Kidney tubule cell (primary cell): ENCODE measurements at regions not wholly inside any gene's neighbourhood (a gene's known extent, or its start where the extent isn't known, plus 50 kb on each side); places are given as distances from the start of the nearest gene placed in this dataset.
A peak's percentile ranks its signal among the peaks of the same experiment; 100 is the strongest.
"Not testable (repeated sequence)": the region's sequence is repeated elsewhere in the genome, so short reads cannot be mapped to it uniquely, and the experiment has no call there.

ENCODE experiments used
- DNase-seq: peaks from one replicate; pipeline ENCODE4 v3.0.0-alpha.2; 2018; ENCODE audit warnings: low spot score

DNA sequence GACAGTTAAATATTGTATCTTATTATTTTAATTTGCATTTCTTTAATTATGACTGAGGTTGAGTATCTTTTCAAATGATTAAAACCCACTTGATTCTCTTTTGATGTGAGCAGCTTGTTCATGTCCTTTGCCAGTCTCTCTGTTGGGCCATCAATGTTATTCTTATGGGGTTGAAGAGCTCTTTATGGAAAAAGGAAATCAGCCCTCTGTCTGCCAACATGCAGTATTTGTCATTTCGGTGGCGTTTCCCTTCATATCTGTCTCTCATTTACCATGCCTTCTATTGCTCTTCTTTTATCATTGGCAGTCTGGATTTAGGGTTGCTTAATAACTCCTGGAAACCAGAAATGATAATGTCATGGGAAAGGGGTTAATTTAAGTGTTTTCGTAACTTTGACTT, 340.7 kb upstream of the DNAJC19 start:
- DNase-seq: no peak

DNA sequence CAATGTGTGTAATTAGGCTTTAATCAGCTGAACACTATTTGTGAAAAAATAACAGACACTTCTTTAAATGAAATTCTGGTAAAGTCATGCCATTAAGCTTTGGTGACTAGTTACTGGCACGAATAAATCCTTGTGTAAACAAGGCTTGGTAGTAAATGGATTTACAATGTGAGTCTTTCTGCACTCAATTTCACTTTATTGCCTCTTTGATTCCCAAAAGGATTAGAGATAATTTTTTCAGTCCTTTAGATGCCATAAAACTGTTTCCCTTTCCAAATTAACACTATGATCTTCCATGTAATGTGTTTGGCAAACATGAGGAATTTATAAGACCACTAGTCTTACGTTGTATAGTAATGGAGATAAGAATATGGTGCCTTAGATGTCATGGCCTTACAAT, 339.5 kb upstream of the DNAJC19 start:
- no peak for DNase-seq

- no peak for DNase-seq
These were observed 338.8 kb upstream of the DNAJC19 start for GRCh38 chr3:181328346-181328745.

DNA sequence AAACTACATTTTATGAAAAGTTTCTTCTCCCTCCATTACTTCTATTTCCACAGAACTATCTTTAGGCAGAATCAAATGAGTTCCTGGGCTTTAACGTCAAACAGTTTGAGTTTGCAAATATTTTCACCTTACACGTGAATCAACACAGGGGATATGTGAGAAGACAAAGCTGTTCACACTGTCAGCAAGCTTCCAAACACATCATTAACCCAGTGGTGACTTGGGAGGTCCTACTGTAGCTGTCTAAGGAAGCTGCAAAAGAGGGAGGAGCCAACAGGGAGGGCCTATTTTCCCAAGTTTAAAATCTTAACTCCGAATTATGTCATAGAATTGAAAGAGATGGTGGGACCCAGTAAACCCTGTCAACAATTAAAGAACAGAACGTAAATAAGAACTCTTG, 337.8 kb upstream of the DNAJC19 start:
- no peak for DNase-seq

GRCh38 chr3:181326637-181327223, 337.2 kb upstream of the DNAJC19 start:
- peak; percentile 37 for DNase-seq

DNA sequence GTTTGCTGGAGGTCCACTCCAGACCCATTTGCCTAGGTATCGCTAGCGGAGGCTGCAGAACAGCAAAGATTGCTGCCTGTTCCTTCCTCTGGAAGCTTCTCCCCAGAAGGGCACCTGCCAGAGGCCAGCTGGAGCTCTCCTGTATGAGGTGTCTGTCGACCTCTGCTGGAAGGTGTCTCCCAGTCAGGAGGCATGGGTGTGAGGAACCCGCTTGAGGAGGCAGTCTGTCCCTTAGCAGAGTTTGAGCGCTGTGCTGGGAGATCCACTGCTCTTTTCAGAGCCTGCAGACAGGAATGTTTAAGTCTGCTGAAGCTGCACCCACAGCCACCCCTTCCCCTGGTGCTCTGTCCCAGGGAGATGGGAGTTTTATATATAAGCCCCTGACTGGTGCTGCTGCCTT, 335.0 kb upstream of the DNAJC19 start:
- not testable (repeated sequence) for DNase-seq

DNA sequence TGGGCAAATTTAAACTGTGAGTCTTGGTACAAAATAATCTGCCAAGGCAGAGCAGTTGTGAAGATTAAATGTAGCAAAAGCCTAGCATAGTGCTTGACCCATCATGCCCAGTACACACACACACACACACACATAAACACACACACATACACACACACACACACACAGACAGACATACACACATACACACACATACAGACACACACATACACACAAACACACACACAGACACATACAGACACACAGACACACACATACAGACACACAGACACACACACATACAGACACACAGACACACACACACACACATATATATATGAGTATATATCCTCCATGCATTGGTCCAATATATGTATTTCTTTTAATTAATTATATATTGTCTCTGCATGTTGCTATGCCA, 328.8 kb upstream of the DNAJC19 start:
- no peak for DNase-seq

DNA sequence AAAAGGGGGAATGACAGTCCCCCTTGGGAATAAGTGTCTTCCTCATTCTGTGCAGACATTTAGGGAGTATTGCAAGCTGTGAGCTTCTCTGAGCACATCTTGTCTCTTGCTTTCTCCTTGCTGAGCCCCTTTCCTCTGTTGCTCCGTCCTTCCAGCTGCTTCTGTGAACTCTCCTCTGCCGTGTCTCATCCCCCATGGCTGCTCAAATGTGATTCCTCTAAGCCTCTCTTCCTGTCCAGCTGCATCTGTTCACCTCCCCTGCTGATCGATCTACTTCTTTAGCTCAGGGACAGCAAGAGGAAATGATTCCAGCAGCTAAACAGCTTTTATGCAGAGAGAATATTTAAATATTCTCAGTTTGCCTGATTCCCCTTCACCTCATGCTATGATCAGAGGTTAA, 328.0 kb upstream of the DNAJC19 start:
- DNase-seq: no peak

DNA sequence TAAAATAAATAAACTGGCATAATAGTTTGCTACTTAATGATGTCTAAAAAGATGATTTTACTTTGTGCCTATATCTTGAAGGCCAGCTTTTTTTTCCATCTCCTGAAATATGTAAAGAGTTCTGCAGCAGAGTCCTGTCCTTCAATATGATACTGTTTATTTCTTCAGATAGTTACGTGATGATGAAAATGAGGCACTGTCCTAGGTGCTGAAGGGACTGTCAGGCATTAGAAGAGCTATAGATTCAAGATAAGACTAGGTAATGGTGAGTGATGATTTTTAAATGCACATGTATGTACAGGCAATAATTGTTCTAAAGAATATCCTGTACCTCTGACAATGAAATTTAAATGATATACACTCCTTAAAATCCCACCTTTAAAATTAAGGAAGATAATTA, 326.9 kb upstream of the DNAJC19 start:
- DNase-seq: no peak

- no peak for DNase-seq
These were observed 323.8 kb upstream of the DNAJC19 start for GRCh38 chr3:181313335-181313734.

DNA sequence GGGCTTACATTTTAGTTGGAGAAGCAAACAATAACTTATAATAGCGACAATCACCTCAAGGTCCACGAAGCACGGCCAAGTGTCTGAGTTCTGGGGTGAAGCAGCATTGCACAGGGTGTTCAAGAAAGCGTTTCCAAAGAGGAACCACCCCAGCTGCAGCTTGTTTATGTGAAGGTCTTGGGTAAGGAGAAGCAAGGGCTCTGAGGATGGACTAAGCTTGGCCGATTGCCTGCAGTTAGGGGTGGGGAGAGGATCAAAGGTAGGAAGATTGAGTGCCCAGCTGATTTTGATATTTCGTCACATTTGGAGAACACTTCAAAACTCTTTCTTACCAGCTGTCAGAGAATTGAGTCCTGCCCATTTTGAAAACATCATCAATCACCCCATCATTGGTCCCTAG, 321.6 kb upstream of the DNAJC19 start:
- no peak for DNase-seq

DNA sequence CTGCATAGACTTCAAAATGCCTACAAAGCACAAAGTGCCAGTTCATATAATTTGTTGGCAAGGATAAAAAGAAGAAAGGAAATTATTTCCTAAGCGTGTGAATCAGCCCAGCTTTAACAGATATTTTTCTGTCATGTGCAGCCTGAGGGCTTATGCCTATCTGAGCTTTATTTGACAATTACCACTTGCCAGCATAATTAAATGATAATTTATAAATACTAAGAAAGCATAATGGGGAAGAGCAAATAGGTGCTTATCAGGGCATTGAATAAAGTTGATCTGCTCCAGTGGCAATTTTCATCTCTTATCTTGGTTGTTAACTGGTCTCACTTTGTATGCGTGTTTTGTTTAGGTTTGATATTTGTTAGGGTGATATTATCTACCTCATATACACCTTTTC, 313.4 kb upstream of the DNAJC19 start:
- DNase-seq: no peak

DNA sequence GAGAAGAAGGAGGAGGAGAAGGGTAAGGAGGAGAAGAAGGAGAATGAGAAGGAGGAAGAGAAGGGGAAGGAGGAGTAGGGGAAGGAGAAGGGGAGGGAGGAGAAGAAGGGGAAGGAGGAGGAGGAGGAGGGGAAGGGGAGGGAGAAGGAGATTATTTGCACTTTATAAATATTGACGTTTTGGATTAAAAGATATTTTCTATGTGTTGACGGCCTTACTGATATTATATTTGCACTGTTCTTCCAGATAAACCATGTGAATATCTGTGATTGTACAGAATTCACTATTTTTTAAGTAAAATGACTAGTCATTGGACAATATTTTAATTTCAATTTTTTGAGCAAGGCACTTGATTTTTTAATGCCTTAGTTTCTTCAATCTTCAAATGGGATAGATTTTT, 310.5 kb upstream of the DNAJC19 start:
- DNase-seq: no peak

- DNase-seq: no peak
These were observed 308.9 kb upstream of the DNAJC19 start for GRCh38 chr3:181298421-181298820.

DNA sequence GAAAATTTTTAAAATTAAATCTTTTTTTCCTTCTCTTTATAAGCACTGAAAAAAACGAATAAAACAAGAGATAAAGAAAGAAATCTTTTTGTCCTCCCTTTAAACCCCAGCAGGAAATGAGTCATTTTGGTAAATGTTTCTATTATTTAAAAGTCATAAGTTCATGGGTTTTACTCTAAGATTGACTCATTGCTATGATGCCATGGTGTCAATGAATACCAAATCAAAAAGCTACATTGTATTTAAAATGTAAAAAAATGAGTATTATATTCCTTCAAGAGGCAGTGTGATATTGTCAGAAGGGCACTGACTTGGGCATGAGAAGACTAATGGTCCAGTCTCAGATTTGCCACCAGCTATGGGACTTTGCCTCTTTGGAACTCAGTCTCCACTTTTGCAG, 303.4 kb upstream of the DNAJC19 start:
- DNase-seq: peak; percentile 60

DNA sequence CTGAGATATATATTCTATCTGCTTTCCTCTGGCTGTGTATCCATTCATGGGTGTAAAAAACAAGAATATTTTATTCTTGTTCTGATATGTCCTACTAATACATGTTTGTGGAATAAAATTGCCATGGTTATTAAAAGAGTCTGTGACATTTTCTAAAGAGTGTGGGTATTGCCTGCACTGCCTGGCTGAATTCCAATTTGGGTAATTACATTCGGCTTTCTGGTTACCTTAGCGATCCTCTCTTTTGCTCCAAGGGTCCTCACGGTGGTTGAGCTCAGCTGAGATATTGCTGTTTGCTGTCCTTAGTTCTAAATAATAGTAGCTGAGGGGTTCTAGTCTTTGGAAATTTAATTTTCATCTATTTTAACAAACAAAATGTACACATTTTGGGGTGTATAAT, 301.4 kb upstream of the DNAJC19 start:
- DNase-seq: no peak

GRCh38 chr3:181289306-181289705, 299.8 kb upstream of the DNAJC19 start:
- DNase-seq: no peak

GRCh38 chr3:181288145-181288544, 298.6 kb upstream of the DNAJC19 start:
- DNase-seq: no peak

DNA sequence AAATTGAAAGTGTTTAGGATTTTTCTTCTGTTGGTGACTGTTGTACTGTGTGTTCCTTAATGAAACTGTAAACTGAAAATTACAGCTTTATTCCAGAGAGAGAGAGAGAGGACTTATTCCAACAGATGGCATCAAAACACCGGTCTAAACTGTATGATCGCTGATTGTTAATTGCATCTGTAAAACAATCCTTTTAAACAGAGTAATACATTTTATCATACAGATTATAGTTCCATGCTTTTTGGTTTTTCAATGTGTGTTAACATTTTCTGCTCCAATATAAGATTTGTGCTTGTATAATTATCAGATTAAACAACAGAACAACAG, 289.7 kb upstream of the DNAJC19 start:
- DNase-seq: no peak

- DNase-seq: no peak
These were observed 289.1 kb upstream of the DNAJC19 start for GRCh38 chr3:181278468-181279238.

- no peak for DNase-seq
These were observed 286.9 kb upstream of the DNAJC19 start for GRCh38 chr3:181276358-181276896.

DNA sequence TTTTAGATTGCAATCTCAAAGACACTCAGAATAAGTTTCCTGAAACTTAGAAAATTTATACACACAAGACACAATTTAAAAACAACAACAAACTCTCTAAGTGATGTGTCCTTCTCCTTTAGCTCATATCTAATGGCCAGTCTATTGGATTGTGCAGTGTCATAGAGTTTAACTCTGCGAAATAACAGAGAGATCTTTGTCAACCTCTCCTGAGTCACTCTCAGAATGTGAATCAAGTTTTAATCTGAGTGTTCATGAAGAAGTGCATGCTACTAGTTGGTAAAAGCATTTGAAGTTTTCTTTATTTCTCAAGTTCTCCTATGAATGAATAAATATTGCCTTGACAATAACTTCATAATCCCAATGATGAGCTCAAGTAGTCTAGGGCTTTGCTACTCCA, 284.5 kb upstream of the DNAJC19 start:
- no peak for DNase-seq

DNA sequence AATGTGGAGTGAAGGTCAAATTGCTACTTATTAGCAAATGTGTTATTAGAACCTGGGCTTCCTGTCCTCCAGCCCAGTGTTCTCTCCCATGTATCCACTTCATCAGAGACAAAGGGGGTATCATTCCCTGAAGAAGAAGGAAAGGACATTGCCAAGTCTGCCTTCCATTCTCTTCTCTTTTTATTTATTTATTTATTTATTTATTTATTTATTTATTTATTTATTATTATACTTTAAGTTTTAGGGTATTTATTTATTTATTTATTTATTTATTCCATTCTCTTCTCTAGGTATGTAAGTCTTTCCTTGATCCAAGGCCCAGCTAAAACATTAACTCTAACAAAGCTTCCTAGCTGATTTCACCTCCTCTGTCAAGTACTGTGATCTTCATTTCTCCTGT, 277.8 kb upstream of the DNAJC19 start:
- no peak for DNase-seq

- no peak for DNase-seq
These were observed 276.3 kb upstream of the DNAJC19 start for GRCh38 chr3:181265750-181266333.
